Fibroblast of villous mesenchyme (primary cell): ENCODE measurements at regions not wholly inside any gene's neighbourhood (a gene's known extent, or its start where the extent isn't known, plus 50 kb on each side); places are given as distances from the start of the nearest gene placed in this dataset.

Experiments used
- DNase-seq: peaks from one replicate; pipeline ENCODE4 v3.0.0-alpha.2; 2010; ENCODE audit warnings: low read depth
- H3K4me3 ChIP-seq: 2 replicates; pipeline ENCODE4 v1.5.1; 2011; ENCODE audit warnings: low read depth, mild to moderate bottlenecking, low read length
- TF ChIP-seq, protein P1 (sequence below): IDR thresholded peaks from 2 replicates; pipeline ENCODE4 v1.5.1; 2012; ENCODE audit warnings: low read depth, mild to moderate bottlenecking, low read length; ENCODE audit not compliant: insufficient read depth

DNA sequence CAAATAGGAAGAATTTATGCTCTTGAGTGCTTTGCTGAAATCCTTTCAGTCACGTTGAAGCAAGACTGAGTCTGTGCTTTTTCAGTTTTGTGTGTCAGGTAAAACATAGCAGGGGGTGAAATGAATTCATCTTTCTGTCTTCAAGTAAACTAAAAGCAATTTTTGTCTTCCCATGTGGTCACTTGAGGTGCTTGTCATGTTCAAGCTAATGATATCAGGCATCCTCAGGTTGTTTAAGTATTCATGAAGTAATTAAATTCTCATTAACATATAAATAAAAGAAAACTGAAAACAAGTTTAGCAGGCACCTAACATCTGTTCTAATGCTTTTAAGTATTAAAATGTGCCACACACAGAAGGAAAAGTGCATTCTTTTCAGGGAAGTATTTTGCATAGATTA, 2701.3 kb downstream of the PCDH9 start:
- no peak for DNase-seq
- no peak overlapping the region for H3K4me3 ChIP-seq
- TF ChIP-seq, protein P1, sequence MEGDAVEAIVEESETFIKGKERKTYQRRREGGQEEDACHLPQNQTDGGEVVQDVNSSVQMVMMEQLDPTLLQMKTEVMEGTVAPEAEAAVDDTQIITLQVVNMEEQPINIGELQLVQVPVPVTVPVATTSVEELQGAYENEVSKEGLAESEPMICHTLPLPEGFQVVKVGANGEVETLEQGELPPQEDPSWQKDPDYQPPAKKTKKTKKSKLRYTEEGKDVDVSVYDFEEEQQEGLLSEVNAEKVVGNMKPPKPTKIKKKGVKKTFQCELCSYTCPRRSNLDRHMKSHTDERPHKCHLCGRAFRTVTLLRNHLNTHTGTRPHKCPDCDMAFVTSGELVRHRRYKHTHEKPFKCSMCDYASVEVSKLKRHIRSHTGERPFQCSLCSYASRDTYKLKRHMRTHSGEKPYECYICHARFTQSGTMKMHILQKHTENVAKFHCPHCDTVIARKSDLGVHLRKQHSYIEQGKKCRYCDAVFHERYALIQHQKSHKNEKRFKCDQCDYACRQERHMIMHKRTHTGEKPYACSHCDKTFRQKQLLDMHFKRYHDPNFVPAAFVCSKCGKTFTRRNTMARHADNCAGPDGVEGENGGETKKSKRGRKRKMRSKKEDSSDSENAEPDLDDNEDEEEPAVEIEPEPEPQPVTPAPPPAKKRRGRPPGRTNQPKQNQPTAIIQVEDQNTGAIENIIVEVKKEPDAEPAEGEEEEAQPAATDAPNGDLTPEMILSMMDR, result no peak

DNA sequence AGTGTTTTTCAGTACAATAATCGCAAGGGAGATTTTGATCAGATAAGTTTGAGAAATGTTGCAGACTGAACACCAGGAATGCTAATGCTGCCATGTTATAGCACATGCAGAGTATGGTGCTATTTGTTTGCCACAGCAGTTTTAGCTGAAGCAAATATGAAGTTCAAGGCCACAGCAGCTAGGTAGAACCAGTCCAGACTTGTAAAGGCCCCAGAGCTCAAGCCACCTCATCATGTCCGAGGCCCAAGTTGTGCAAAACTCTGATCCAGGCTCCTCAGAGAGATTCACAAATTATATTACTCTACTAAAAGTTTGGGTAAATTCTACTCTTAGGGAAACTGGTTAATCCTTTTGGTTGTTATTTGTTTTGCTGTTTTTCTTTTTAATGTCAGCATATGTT, 2702.6 kb downstream of the PCDH9 start:
- H3K4me3 ChIP-seq, result no peak overlapping the region
- no peak for DNase-seq
- TF ChIP-seq, protein P1, result no peak

DNA sequence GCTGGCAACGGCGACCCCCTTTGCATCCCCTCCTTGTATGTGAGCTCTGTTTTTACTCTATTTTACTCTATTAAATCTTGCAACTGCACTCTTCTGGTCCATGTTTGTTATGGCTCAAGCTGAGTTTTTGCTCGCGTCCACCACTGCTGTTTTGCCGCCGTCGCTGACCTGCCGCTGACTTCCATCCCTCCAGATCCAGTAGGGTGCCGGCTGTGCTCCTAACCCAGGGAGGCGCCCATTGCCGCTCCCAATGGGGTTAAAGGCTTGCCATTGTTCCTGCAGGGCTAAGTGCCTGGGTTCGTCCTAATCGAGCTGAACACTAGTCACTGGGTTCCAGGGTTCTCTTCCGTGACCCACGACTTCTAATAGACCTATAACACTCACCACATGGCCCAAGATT, 2704.4 kb downstream of the PCDH9 start:
- no peak for DNase-seq
- TF ChIP-seq, protein P1, result no peak

DNA sequence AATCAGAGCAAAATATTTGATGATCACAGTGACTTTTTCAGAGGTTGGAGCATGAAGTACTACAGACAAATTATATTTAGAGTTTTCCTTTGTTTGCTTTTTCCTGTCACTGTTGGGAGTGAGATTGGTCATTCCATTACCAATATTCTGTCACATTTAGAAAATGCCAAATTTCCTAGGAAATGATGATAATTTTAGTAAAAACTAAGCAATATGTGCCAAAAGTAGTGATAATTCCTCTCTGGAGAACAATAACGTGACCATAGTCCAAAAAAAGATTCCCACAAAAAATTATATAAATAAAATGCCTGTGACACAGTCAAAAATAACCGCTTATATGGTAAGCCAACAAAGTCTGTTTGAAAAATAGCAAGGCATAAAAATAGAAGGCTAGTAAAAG, 2719.4 kb downstream of the PCDH9 start:
- TF ChIP-seq, protein P1, result no peak
- DNase-seq, result no peak
- no peak overlapping the region for H3K4me3 ChIP-seq

More for the DNA sequence above, 2704.4 kb downstream of the PCDH9 start:
- H3K4me3 ChIP-seq, result no peak overlapping the region

DNA sequence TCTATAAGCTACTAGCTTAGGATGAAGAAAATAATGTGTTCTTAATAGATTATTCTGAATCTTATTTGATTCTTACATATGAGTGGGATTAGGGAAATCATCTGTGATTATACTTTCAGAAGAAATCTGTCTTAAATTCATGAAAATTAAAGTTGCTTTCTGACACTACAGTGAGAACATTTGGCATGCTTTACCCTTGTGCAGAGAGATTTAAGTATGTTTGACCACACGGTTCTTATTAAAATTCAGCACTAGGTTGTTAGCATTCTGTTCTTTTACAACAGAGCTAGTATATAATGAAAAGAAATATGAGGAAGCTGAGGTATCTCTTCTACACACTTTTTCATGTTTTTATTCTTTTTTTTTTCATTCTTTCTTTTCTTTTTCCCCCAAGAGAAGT, 2723.9 kb downstream of the PCDH9 start:
- TF ChIP-seq, protein P1, result no peak
- DNase-seq, result no peak
- H3K4me3 ChIP-seq, result no peak overlapping the region

DNA sequence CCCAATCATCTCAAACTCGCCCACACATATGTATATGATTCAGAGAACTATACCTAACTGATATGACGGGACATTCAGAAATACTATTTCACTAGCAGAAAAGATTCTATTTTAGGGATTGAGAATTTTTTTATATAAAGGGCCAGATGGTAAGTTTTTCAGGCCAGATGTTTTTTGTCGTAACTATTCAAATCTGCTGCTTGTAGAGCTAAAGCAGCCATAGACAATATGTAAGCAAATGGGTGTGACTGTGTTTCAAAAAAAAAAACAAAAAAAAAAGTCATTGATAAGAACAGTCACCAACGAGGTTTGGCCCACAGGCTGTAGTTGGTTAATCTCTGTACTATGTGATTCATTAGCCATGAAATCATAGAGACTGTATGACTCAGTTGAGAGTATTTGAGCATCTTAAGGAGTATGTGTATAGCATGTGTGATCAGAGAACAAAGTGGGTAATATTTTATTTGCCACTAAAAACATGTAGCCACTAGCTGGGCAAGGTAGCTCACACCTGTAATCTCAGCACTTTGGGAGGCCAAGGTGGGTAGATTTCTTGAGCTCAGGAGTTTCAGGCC, 2724.7 kb downstream of the PCDH9 start:
- DNase-seq, result no peak
- H3K4me3 ChIP-seq, result no peak overlapping the region
- TF ChIP-seq, protein P1, result no peak

DNA sequence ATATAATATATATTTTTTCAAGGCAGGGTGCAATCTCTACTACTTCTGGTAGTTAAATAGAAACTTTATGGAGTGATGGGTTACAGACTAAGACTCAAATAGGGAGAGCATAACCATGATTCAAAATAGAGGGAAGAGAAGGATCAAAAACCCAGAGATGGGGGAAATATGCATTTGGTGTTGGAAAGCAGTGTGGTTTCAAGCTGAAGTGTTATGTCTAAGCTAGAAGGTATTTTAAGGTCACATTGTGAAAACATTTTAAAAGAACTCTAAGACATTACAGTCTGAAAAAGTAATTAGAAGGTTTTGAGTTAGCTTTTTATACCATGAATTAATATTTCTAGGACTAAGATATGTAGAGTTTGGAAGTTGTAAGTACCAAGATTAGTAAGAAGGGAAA, 2741.4 kb downstream of the PCDH9 start:
- no peak overlapping the region for H3K4me3 ChIP-seq
- TF ChIP-seq, protein P1, result no peak
- no peak for DNase-seq
